ENCODE measurements at regions not wholly inside any gene's neighbourhood (a gene's known extent, or its start where the extent isn't known, plus 50 kb on each side); places are given as distances from the start of the nearest gene placed in this dataset.

DNA sequence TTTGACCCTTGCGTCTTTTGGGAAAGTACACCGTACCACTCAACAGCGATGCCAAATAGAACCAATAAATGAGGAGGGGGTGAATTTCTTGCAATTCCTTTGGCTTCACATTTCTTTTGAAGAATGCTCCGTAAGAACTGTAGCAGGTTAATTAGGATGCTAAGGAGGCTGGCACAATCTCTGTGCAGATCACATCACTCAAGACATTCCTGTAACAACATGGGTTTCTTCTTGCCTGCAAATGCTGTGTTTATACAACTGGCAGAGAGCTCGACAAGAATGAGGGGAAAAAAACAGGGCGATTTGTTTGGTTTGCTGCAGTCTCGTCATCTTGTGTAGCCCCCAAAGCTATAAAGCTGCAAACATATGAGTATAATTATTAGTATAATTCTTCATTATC is 424.8 kb upstream of the DCC start:
- H3K4me1 ChIP-seq (ENCODE audit: insufficient read depth, low read length) = no peaks in the 10 kb centered on the region; the same call in 1 of the 2 replicates
- H3K23me2 ChIP-seq (ENCODE audit: insufficient read length, low read depth, low read length, poor library complexity, severe bottlenecking) = no peaks in the 10 kb centered on the region
- H4K91ac ChIP-seq (ENCODE audit: insufficient read length, low read depth, low read length) = no peak overlapping the region
- no peak overlapping the region for H2BK5ac ChIP-seq (ENCODE audit: insufficient read length, low read length)
- H3K79me2 ChIP-seq (ENCODE audit: insufficient read depth, low read length) = no peaks in the 10 kb centered on the region
- no peaks in the 10 kb centered on the region; a peak in 1 of 7 replicates for H3K36me3 Mint-ChIP-seq (ENCODE audit: insufficient read depth in 1 of 3, low read depth in 3 of 3)
- DNase-seq = no peak
- no peak overlapping the region for H2BK12ac ChIP-seq (ENCODE audit: insufficient read length, low read depth, low read length)
- no peak overlapping the region for H3K23ac ChIP-seq (ENCODE audit: insufficient read length, low read depth, low read length)
- no peak overlapping the region for H3K14ac ChIP-seq (ENCODE audit: insufficient read depth, low read length)
- no peak overlapping the region for H3K9ac ChIP-seq (ENCODE audit: extremely low read depth, insufficient read length, low read length)
- H2BK15ac ChIP-seq (ENCODE audit: low read depth, low read length) = no peak overlapping the region
- no peak overlapping the region for H3K27ac Mint-ChIP-seq
- H3K4me3 Mint-ChIP-seq = no peak overlapping the region
- TF ChIP-seq, protein P1, sequence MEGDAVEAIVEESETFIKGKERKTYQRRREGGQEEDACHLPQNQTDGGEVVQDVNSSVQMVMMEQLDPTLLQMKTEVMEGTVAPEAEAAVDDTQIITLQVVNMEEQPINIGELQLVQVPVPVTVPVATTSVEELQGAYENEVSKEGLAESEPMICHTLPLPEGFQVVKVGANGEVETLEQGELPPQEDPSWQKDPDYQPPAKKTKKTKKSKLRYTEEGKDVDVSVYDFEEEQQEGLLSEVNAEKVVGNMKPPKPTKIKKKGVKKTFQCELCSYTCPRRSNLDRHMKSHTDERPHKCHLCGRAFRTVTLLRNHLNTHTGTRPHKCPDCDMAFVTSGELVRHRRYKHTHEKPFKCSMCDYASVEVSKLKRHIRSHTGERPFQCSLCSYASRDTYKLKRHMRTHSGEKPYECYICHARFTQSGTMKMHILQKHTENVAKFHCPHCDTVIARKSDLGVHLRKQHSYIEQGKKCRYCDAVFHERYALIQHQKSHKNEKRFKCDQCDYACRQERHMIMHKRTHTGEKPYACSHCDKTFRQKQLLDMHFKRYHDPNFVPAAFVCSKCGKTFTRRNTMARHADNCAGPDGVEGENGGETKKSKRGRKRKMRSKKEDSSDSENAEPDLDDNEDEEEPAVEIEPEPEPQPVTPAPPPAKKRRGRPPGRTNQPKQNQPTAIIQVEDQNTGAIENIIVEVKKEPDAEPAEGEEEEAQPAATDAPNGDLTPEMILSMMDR (conservative IDR thresholded peaks at IDR 0.05) = no peak
- no peak overlapping the region for H4K8ac ChIP-seq (replicated peaks; ENCODE audit: insufficient read length, low read depth, low read length)
- WGBS (ENCODE audit: extremely low coverage, insufficient read length, low lambda C conversion rate) = no CpG with 5 or more reads among the region's 7 CpGs
- H2BK120ac ChIP-seq (ENCODE audit: low read depth, low read length, poor library complexity, severe bottlenecking) = no peak overlapping the region
- H2BK20ac ChIP-seq (ENCODE audit: low read depth, low read length, poor library complexity, severe bottlenecking) = no peak overlapping the region
- H2AFZ ChIP-seq (ENCODE audit: low read length) = no peak overlapping the region
- no peaks in the 10 kb centered on the region for H4K20me1 ChIP-seq (ENCODE audit: control insufficient read depth, insufficient read depth, insufficient read length)
- H3K27ac ChIP-seq (ENCODE audit: insufficient read length, low read depth, low read length) = no peak overlapping the region
- no peak overlapping the region for H3T11ph ChIP-seq (ENCODE audit: low read length)
- H3K18ac ChIP-seq (ENCODE audit: insufficient read length, low read depth, low read length) = no peak overlapping the region
- H3K9me3 ChIP-seq (ENCODE audit: control insufficient read depth, low read depth, low read length) = no peaks in the 10 kb centered on the region
- H3K4me2 ChIP-seq (ENCODE audit: insufficient read depth, insufficient read length, low read length) = no peak overlapping the region
- no peaks in the 10 kb centered on the region for H3K79me1 ChIP-seq (ENCODE audit: insufficient read depth, low read depth, low read length, poor library complexity, severe bottlenecking)
- H3K27me3 ChIP-seq (ENCODE audit: insufficient read depth, low read length) = no peaks in the 10 kb centered on the region; the same call in 1 of the 2 replicates
- no peak overlapping the region for H3K4ac ChIP-seq (ENCODE audit: low read depth, low read length)
- no peaks in the 10 kb centered on the region for H3K27me3 Mint-ChIP-seq (ENCODE audit: low read depth)
- H2AK5ac ChIP-seq (ENCODE audit: insufficient read length, low read length) = no peak overlapping the region
- no peaks in the 10 kb centered on the region for H3K9me3 Mint-ChIP-seq
- no peak overlapping the region for H3K56ac ChIP-seq (ENCODE audit: insufficient read length, low read depth, low read length)
- no peak overlapping the region for H4K5ac ChIP-seq (ENCODE audit: insufficient read length, low read depth, low read length)
- peaks cover 7 to 8% of the 10 kb centered on the region in 2 experiments for H3K4me1 Mint-ChIP-seq
